Neural crest cell (in vitro differentiated cells): ENCODE measurements at regions not wholly inside any gene's neighbourhood (a gene's known extent, or its start where the extent isn't known, plus 50 kb on each side); places are given as distances from the start of the nearest gene placed in this dataset.

ENCODE experiments used
- DNase-seq: peaks from one replicate; pipeline ENCODE4 v3.0.0; 2021; ENCODE audit warnings: low read depth, mixed read lengths, low spot score
- H3K27ac Mint-ChIP-seq: one replicate; pipeline ENCODE4 v1.8.0; 2021; ENCODE audit warnings: mild to moderate bottlenecking, mixed read lengths; ENCODE audit not compliant: unreplicated experiment
- H3K27me3 Mint-ChIP-seq: 2 replicates; pipeline ENCODE4 v1.8.0; 2021; ENCODE audit warnings: low read depth, mild to moderate bottlenecking, mixed read lengths
- H3K36me3 Mint-ChIP-seq: 2 replicates; pipeline ENCODE4 v1.8.0; 2021; ENCODE audit warnings: low read depth, mild to moderate bottlenecking, mixed read lengths
- H3K4me1 Mint-ChIP-seq: 2 replicates; pipeline ENCODE4 v1.8.0; 2021; ENCODE audit warnings: mixed read lengths
- H3K4me3 Mint-ChIP-seq: one replicate; pipeline ENCODE4 v1.8.0; 2021; ENCODE audit warnings: mild to moderate bottlenecking, mixed read lengths
- H3K9me3 Mint-ChIP-seq: 2 replicates; pipeline ENCODE4 v1.8.0; 2021; ENCODE audit warnings: mixed read lengths
- TF ChIP-seq, protein P1 (sequence below): fragments of 200-600 bp; sonication (generic); conservative IDR thresholded peaks from 2 replicates; pipeline ENCODE4 v1.5.0; 2021; ENCODE audit warnings: antibody characterized with exemption, mild to moderate bottlenecking

DNA sequence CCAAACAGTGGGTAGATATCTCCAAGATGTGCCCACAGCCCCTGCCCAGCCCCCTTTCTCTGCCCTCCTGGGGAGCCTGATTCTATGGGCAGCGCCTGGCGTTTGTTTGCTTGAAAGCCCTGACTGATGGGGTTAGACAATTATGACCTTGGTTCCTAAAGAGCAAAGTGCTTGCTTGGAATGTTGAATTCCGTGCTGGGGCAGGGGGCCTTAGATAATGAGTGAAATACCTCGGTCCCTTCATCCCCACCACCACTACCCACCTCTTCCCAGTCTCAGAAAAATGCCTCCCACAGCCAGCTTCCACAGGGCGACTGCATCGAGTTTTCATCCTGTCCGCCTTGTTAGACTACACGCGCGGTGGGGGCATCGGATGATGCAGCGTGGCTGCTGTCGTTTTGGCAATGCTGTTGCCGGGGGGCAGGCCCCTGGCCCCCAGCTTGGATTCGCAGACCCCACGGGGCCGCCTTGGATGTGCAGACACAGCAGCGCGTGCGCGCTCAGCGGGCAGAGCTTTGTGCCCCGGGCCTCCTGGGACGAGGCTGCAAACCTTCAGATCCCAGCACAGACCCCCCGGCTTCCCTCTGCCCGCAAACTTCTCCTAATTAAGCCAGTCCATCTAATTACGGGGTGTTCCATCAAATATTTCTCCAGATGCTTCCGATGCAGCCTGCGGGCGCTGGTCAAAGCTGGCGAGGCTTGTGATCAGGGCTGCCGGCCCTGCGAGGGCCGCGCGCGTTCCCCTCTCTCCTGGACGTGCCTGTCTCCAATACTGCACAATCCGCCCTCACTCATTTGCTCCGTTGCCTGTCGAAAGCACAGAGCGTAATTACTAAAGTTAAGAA is 86.1 kb downstream of the LINC00237 start:
- peaks cover 51% of the 10 kb centered on the region for H3K4me1 Mint-ChIP-seq
- no peaks in the 10 kb centered on the region for H3K9me3 Mint-ChIP-seq
- TF ChIP-seq, protein P1, sequence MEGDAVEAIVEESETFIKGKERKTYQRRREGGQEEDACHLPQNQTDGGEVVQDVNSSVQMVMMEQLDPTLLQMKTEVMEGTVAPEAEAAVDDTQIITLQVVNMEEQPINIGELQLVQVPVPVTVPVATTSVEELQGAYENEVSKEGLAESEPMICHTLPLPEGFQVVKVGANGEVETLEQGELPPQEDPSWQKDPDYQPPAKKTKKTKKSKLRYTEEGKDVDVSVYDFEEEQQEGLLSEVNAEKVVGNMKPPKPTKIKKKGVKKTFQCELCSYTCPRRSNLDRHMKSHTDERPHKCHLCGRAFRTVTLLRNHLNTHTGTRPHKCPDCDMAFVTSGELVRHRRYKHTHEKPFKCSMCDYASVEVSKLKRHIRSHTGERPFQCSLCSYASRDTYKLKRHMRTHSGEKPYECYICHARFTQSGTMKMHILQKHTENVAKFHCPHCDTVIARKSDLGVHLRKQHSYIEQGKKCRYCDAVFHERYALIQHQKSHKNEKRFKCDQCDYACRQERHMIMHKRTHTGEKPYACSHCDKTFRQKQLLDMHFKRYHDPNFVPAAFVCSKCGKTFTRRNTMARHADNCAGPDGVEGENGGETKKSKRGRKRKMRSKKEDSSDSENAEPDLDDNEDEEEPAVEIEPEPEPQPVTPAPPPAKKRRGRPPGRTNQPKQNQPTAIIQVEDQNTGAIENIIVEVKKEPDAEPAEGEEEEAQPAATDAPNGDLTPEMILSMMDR: no peak
- no peak for DNase-seq
- peak overlapping the region; percentile 67 for H3K4me3 Mint-ChIP-seq
- no peaks in the 10 kb centered on the region for H3K36me3 Mint-ChIP-seq
- H3K27ac Mint-ChIP-seq: peak overlapping the region; percentile 93
- H3K27me3 Mint-ChIP-seq: peaks cover 7% of the 10 kb centered on the region

DNA sequence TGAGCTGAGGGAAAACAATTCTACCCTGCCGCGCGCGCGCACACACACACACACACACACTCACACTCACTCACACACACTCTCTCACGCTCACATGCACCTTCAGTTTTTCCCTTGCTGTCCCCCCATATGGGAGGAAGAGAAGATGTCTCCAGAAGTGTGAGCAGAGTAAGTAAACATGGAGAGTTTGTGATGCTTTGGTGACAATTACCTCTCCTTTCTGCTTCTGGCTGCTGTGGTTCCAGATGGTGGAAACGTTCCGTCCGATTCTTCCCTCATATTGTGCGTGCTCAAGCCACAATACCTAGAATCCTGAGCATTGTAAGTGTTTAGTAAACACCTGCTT is 86.7 kb downstream of the LINC00237 start:
- H3K27ac Mint-ChIP-seq: no peak overlapping the region
- H3K4me3 Mint-ChIP-seq: peak overlapping the region; percentile 67
- TF ChIP-seq, protein P1: no peak

DNA sequence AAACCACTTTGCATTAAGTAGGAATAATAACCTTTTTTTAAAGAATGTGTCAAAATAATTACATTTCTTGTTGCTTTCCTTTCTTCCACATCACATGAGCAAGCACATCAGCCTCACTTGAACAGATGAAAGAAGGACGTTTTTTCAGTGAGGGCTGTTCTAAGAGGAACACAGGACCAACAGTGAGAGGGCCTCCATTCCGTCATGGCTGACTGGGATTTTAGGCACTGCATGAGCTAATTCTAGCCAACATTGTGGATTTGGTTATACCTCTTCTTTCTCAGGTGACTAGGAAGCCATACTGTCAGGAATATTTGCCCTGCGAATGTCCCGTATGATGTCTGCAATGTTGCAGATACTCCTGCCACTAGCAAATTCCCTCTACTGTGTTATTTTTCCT is 87.6 kb downstream of the LINC00237 start:
- Mint-ChIP-seq H3K36me3 (no peaks in the 10 kb centered on the region), H3K27me3 (peaks cover 4% of the 10 kb centered on the region), H3K4me3 (no peak overlapping the region), H3K4me1 (peaks cover 51% of the 10 kb centered on the region), H3K27ac (no peak overlapping the region), H3K9me3 (no peaks in the 10 kb centered on the region)
- TF ChIP-seq, protein P1: no peak
- no peak for DNase-seq

More for the DNA sequence above, 86.7 kb downstream of the LINC00237 start:
- Mint-ChIP-seq H3K27me3 (peaks cover 5% of the 10 kb centered on the region), H3K9me3 (no peaks in the 10 kb centered on the region), H3K36me3 (no peaks in the 10 kb centered on the region), H3K4me1 (peaks cover 51% of the 10 kb centered on the region)
- DNase-seq: no peak

DNA sequence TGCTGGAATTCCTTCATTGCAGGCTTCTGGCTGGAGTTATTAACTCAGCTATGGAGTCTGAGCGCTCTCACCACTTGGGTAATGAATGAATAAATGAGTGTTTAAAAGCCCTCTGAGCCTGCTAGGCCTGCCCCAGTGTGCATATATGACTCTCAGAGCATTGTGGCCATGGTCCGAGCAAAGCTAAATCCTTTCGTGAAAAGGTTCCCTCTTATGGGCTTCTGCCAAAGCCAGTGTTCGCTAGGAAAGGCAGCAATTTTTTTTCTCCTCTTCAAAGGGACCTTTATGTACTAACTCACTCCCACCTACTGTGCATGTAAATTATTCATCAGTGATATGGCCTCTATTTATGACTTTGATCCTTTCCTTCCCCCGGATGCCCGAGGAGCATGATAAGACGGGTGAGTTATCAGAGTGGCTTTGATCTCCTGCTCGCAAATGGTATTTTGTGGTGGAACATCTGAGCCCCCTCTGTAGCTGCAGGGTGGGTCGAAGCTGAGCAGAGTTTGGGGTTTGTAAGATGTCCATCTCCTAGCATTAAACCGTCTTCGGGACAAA is 88.6 kb downstream of the LINC00237 start:
- Mint-ChIP-seq H3K4me1 (peaks cover 51% of the 10 kb centered on the region), H3K36me3 (no peaks in the 10 kb centered on the region), H3K27me3 (peaks cover 4% of the 10 kb centered on the region), H3K27ac (no peak overlapping the region), H3K4me3 (no peak overlapping the region), H3K9me3 (no peaks in the 10 kb centered on the region)
- no peak for DNase-seq
- TF ChIP-seq, protein P1: no peak

DNA sequence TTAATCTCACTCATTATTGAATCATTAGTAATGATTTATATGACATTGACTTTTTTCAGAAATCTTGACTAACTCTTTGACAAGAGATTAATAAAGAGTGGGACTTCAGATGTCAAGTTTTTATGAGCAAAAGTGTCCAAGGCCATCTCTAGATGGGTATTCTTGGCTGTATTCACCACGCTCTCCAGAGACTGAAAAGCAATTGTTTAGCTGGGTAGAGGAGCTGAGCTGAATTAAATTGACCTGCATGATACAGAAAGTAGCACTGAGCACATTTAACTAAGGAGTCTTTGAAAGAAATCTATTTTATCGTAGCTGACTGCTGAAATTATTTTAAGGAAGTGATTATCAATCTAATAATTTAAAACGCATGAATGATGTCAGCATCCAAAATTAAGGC is 89.4 kb downstream of the LINC00237 start:
- Mint-ChIP-seq H3K27ac (no peak overlapping the region), H3K27me3 (peaks cover 4% of the 10 kb centered on the region), H3K36me3 (no peaks in the 10 kb centered on the region), H3K9me3 (no peaks in the 10 kb centered on the region), H3K4me3 (no peak overlapping the region), H3K4me1 (peaks cover 51% of the 10 kb centered on the region)
- DNase-seq: no peak
- TF ChIP-seq, protein P1: no peak
